ENCODE measurements at regions not wholly inside any gene's neighbourhood (a gene's known extent, or its start where the extent isn't known, plus 50 kb on each side); places are given as distances from the start of the nearest gene placed in this dataset.

DNA sequence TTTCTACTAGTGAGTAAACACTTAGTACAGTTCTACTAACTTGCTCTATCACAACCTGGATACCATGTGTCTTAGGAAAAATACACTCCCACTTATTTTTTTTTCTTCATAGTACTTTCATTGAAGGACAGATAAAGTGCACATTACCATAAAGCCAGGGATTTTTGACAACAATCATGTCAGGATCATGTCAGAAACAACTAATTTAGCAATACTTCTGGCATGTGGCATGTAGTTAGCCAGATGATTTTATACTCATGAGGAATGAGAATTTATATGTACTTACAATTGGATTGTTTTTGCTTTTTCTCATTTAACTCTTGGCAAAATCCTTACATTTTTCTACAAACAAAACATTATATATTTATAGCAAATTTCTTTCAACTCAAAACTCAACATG is 630.7 kb upstream of the GRM3 start:
- Histone ChIP-seq H3K27ac (ENCODE audit: low read depth in 1 of 2, low read length in 2 of 2) (no peak overlapping the region), H3K27me3 (ENCODE audit: control insufficient read depth in 1 of 2, insufficient read depth in 2 of 2, low read length in 2 of 2) (no peaks in the 10 kb centered on the region), H3K36me3 (ENCODE audit: insufficient read depth, low read length) (no peaks in the 10 kb centered on the region), H3K4me1 (ENCODE audit: insufficient read depth, low read length) (no peaks in the 10 kb centered on the region), H3K9me3 (ENCODE audit: control insufficient read depth in 1 of 2, insufficient read depth in 1 of 2, low read length in 2 of 2) (peaks cover 0 to 3% of the 10 kb centered on the region in 2 experiments), H3K4me3 (ENCODE audit: low read length) (no peak overlapping the region)
- ATAC-seq (ENCODE audit: poor library complexity) = no peak
- ChIA-PET CTCF (no interaction called here), POLR2A (no interaction called here)
- Mint-ChIP-seq H3K4me3 (no peak overlapping the region), H3K27me3 (no peaks in the 10 kb centered on the region), H3K9me3 (no peaks in the 10 kb centered on the region), H3K4me1 (ENCODE audit: low read depth) (no peaks in the 10 kb centered on the region), H3K36me3 (ENCODE audit: low read depth) (no peaks in the 10 kb centered on the region), H3K27ac (no peak overlapping the region)
- TF ChIP-seq, protein P1, sequence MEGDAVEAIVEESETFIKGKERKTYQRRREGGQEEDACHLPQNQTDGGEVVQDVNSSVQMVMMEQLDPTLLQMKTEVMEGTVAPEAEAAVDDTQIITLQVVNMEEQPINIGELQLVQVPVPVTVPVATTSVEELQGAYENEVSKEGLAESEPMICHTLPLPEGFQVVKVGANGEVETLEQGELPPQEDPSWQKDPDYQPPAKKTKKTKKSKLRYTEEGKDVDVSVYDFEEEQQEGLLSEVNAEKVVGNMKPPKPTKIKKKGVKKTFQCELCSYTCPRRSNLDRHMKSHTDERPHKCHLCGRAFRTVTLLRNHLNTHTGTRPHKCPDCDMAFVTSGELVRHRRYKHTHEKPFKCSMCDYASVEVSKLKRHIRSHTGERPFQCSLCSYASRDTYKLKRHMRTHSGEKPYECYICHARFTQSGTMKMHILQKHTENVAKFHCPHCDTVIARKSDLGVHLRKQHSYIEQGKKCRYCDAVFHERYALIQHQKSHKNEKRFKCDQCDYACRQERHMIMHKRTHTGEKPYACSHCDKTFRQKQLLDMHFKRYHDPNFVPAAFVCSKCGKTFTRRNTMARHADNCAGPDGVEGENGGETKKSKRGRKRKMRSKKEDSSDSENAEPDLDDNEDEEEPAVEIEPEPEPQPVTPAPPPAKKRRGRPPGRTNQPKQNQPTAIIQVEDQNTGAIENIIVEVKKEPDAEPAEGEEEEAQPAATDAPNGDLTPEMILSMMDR (IDR thresholded peaks at IDR 0.05) = no peak
- intact Hi-C loops (cut with DNase I, micrococcal nuclease) = no loop called here
- no peak for DNase-seq

DNA sequence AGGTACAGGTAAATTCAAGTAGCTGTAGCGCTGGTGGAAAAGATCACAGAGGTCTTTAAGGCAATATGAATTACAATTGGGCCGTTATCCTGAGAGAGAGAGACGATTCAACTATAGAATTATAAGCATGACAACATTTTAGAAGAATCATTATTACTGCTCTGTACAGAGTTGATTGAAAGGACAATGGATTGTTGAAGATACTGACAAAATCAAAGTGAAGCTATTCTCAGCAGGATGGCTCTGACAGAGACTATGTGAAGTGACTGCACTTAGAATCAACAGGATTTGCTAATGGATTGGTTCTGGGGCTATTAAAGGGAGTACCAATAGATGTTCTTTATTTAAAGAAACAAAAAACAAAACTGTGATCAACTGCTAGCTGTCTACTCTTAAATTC is 634.8 kb upstream of the GRM3 start:
- Histone ChIP-seq H3K4me1 (ENCODE audit: insufficient read depth, low read length) (no peaks in the 10 kb centered on the region), H3K36me3 (ENCODE audit: insufficient read depth, low read length) (no peaks in the 10 kb centered on the region), H3K27ac (ENCODE audit: low read depth in 1 of 2, low read length in 2 of 2) (no peak overlapping the region), H3K4me3 (ENCODE audit: low read length) (no peak overlapping the region), H3K27me3 (ENCODE audit: control insufficient read depth in 1 of 2, insufficient read depth in 2 of 2, low read length in 2 of 2) (no peaks in the 10 kb centered on the region), H3K9me3 (ENCODE audit: control insufficient read depth in 1 of 2, insufficient read depth in 1 of 2, low read length in 2 of 2) (peaks cover 0 to 3% of the 10 kb centered on the region in 2 experiments)
- peaks cover 8% of the 10 kb centered on the region for H3K9me3 Mint-ChIP-seq
- ChIA-PET CTCF (no interaction called here), POLR2A (no interaction called here)
- no peak overlapping the region for H3K4me3 Mint-ChIP-seq
- DNase-seq (no peak), ATAC-seq (ENCODE audit: poor library complexity) (no peak)
- TF ChIP-seq, protein P1 (IDR thresholded peaks at IDR 0.05) = no peak
- H3K4me1 Mint-ChIP-seq (ENCODE audit: low read depth) = no peaks in the 10 kb centered on the region
- intact Hi-C loops (cut with DNase I, micrococcal nuclease) = no loop called here
- H3K27me3 Mint-ChIP-seq = no peaks in the 10 kb centered on the region
- H3K27ac Mint-ChIP-seq = no peak overlapping the region
- no peaks in the 10 kb centered on the region for H3K36me3 Mint-ChIP-seq (ENCODE audit: low read depth)

DNA sequence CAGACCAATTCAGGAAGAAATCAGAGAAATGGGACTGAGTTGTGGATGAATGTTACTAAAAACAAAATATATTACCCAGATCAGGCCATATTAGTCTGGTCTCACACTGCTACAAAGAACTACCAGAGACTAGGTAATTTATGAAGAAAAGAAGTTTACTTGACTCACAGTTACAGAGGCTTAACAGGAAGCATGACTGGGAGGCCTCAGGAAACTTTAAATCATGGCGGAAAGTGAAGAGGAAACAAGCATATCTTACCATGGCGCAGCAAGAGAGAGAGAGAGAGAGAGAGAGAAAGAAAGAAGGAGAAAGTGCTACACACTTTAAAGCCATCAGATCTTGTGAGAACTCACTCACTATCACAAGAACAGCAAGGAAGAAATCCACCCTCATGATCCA is 636.8 kb upstream of the GRM3 start:
- CTCF ChIA-PET = no interaction called here
- Mint-ChIP-seq H3K4me1 (ENCODE audit: low read depth) (no peaks in the 10 kb centered on the region), H3K27ac (no peak overlapping the region), H3K9me3 (peaks cover 16% of the 10 kb centered on the region), H3K27me3 (no peaks in the 10 kb centered on the region), H3K36me3 (ENCODE audit: low read depth) (no peaks in the 10 kb centered on the region), H3K4me3 (no peak overlapping the region)
- ATAC-seq (ENCODE audit: poor library complexity) (no peak), DNase-seq (no peak)
- Histone ChIP-seq H3K27ac (ENCODE audit: low read depth in 1 of 2, low read length in 2 of 2) (no peak overlapping the region), H3K27me3 (ENCODE audit: control insufficient read depth in 1 of 2, insufficient read depth in 2 of 2, low read length in 2 of 2) (no peaks in the 10 kb centered on the region), H3K9me3 (ENCODE audit: control insufficient read depth in 1 of 2, insufficient read depth in 1 of 2, low read length in 2 of 2) (peaks cover 8 to 14% of the 10 kb centered on the region in 2 experiments), H3K4me1 (ENCODE audit: insufficient read depth, low read length) (no peaks in the 10 kb centered on the region), H3K36me3 (ENCODE audit: insufficient read depth, low read length) (no peaks in the 10 kb centered on the region), H3K4me3 (ENCODE audit: low read length) (no peak overlapping the region)
- intact Hi-C loops (cut with DNase I, micrococcal nuclease) = no loop called here
- POLR2A ChIA-PET = no interaction called here
- TF ChIP-seq, protein P1 (IDR thresholded peaks at IDR 0.05) = no peak

Data from CD4-positive, alpha-beta T cell (primary cell).